GM19324 (cell line): ENCODE measurements at regions not wholly inside any gene's neighbourhood (a gene's known extent, or its start where the extent isn't known, plus 50 kb on each side); places are given as distances from the start of the nearest gene placed in this dataset.
"Not testable (repeated sequence)": the region's sequence is repeated elsewhere in the genome, so short reads cannot be mapped to it uniquely, and the experiment has no call there.

ENCODE experiments used
- ATAC-seq: cut with Tn5 transposase; IDR thresholded peaks from one replicate; pipeline ENCODE4 v1.9.1; 2021; ENCODE audit warnings: mild to moderate bottlenecking, moderate library complexity; ENCODE audit not compliant: unreplicated experiment, low FRiP score

GRCh38 chr18:52220062-52220591, 119.9 kb upstream of the DCC start:
- ATAC-seq, result peak; percentile 38

GRCh38 chr18:52222211-52222610, 117.8 kb upstream of the DCC start:
- no peak for ATAC-seq

GRCh38 chr18:52227536-52227935, 112.5 kb upstream of the DCC start:
- no peak for ATAC-seq

GRCh38 chr18:52228166-52228565, 111.8 kb upstream of the DCC start:
- ATAC-seq, result no peak

GRCh38 chr18:52236131-52236530, 103.9 kb upstream of the DCC start:
- no peak for ATAC-seq

GRCh38 chr18:52237551-52237950, 102.4 kb upstream of the DCC start:
- ATAC-seq, result no peak

GRCh38 chr18:52242711-52243110, 97.3 kb upstream of the DCC start:
- ATAC-seq, result no peak

GRCh38 chr18:52244658-52245057, 95.3 kb upstream of the DCC start:
- ATAC-seq, result no peak

- ATAC-seq, result no peak
These were observed 85.6 kb upstream of the DCC start for GRCh38 chr18:52254367-52254766.

GRCh38 chr18:52257417-52257816, 82.6 kb upstream of the DCC start:
- ATAC-seq, result not testable (repeated sequence)

- ATAC-seq, result no peak
These were observed 64.2 kb upstream of the DCC start for GRCh38 chr18:52275817-52276216.

- ATAC-seq, result no peak
These were observed 62.2 kb upstream of the DCC start for GRCh38 chr18:52277785-52278184.

GRCh38 chr18:52278191-52278590, 61.8 kb upstream of the DCC start:
- no peak for ATAC-seq

GRCh38 chr18:52280702-52281101, 59.3 kb upstream of the DCC start:
- ATAC-seq, result no peak

GRCh38 chr18:52283927-52284326, 56.1 kb upstream of the DCC start:
- ATAC-seq, result no peak

GRCh38 chr18:52286675-52287074, 53.3 kb upstream of the DCC start:
- no peak for ATAC-seq

GRCh38 chr18:52287151-52287550, 52.8 kb upstream of the DCC start:
- ATAC-seq, result no peak

GRCh38 chr18:52288403-52289004, 51.5 kb upstream of the DCC start:
- ATAC-seq, result no peak

GRCh38 chr18:52289392-52289791, 50.6 kb upstream of the DCC start:
- ATAC-seq, result no peak
